MG63 (cell line): ENCODE measurements at regions not wholly inside any gene's neighbourhood (a gene's known extent, or its start where the extent isn't known, plus 50 kb on each side); places are given as distances from the start of the nearest gene placed in this dataset.
A peak's percentile ranks its signal among the peaks of the same experiment; 100 is the strongest.
"Not testable (repeated sequence)": the region's sequence is repeated elsewhere in the genome, so short reads cannot be mapped to it uniquely, and the experiment has no call there.

Source experiments
- DNase-seq: peaks from one replicate; pipeline ENCODE4 v3.0.0-alpha.2; 2020
- H3K27me3 ChIP-seq: fragments of 250-450 bp; sonication (Bioruptor Pico); 2 replicates; pipeline ENCODE4 v1.5.1; 2020; ENCODE audit warnings: mild to moderate bottlenecking, moderate library complexity
- H3K36me3 ChIP-seq: fragments of 250-450 bp; sonication (Bioruptor Pico); 2 replicates; pipeline ENCODE4 v1.5.1; 2020; ENCODE audit warnings: mild to moderate bottlenecking, moderate library complexity
- H3K4me3 ChIP-seq: fragments of 250-450 bp; sonication (Bioruptor Pico); 2 replicates; pipeline ENCODE4 v1.5.1; 2020; ENCODE audit warnings: mild to moderate bottlenecking, moderate library complexity
- H3K9me3 ChIP-seq: fragments of 250-450 bp; sonication (Bioruptor Pico); 2 replicates; pipeline ENCODE4 v1.5.1; 2020; ENCODE audit warnings: mild to moderate bottlenecking, moderate library complexity

DNA sequence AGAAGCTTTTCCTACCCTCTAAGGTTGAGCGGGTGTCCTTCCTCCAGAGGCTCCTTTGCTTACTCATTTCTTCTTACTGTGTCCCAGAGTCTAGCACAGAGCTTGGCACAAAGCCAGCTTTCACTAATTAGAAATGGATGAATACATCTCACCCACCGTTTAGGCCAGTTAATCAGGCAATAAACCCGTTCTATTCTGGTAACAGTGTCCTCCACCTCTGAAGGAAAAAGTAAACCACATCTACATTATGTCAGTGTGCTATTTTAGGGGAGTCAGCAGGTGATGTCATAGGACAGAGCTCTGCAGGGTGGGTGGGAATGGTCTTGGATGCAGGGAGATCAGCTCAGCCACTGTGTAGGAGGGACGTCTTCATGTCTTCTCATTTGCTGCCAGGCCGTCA is 109.2 kb downstream of the OSTF1 start:
- Histone ChIP-seq H3K27me3 (no peaks in the 10 kb centered on the region), H3K9me3 (no peaks in the 10 kb centered on the region), H3K4me3 (no peak overlapping the region), H3K36me3 (no peaks in the 10 kb centered on the region)
- DNase-seq: no peak

- H3K27me3 ChIP-seq: no peaks in the 10 kb centered on the region
- no peaks in the 10 kb centered on the region for H3K9me3 ChIP-seq
- no peaks in the 10 kb centered on the region for H3K36me3 ChIP-seq
- no peak overlapping the region for H3K4me3 ChIP-seq
- no peak for DNase-seq
Measured at GRCh38 chr9:75198436-75198835, 110.1 kb downstream of the OSTF1 start.

GRCh38 chr9:75200892-75201470 is 112.7 kb downstream of the OSTF1 start:
- no peak for DNase-seq
- Histone ChIP-seq H3K27me3 (no peaks in the 10 kb centered on the region), H3K36me3 (no peaks in the 10 kb centered on the region), H3K4me3 (no peak overlapping the region), H3K9me3 (no peaks in the 10 kb centered on the region)

- DNase-seq: no peak
- Histone ChIP-seq H3K9me3 (no peaks in the 10 kb centered on the region), H3K27me3 (no peaks in the 10 kb centered on the region), H3K36me3 (no peaks in the 10 kb centered on the region), H3K4me3 (no peak overlapping the region)
Measured at GRCh38 chr9:75201480-75202209, 113.3 kb downstream of the OSTF1 start.

GRCh38 chr9:75207997-75208396 is 119.7 kb downstream of the OSTF1 start:
- DNase-seq, H3K9me3 ChIP-seq, H3K36me3 ChIP-seq, H3K27me3 ChIP-seq, H3K4me3 ChIP-seq: not testable (repeated sequence)

DNA sequence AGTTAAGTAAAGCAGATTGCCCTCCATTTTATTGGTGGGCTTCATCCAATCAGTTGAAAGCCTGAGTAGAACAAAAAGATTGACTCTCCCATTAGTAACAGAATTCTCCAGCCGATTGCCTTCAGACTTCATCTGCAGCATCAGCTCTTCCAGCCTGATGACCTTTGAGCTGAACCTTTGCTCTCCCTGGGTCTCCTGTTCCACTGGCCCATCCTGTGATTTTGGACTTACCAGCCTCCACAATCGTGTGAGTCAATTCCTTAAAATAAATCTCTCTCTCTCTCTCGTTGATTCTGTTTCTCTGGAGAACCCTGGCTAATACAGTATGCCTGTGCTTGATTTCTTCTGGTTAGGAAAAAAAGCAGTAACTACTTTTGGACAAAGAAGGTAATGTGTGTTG is 121.9 kb downstream of the OSTF1 start:
- Histone ChIP-seq H3K27me3 (no peaks in the 10 kb centered on the region), H3K36me3 (no peaks in the 10 kb centered on the region), H3K4me3 (no peak overlapping the region), H3K9me3 (no peaks in the 10 kb centered on the region)
- DNase-seq: no peak

GRCh38 chr9:75213765-75214164 is 125.5 kb downstream of the OSTF1 start:
- Histone ChIP-seq H3K9me3 (no peaks in the 10 kb centered on the region), H3K4me3 (no peak overlapping the region), H3K36me3 (no peaks in the 10 kb centered on the region), H3K27me3 (no peaks in the 10 kb centered on the region)
- no peak for DNase-seq

DNA sequence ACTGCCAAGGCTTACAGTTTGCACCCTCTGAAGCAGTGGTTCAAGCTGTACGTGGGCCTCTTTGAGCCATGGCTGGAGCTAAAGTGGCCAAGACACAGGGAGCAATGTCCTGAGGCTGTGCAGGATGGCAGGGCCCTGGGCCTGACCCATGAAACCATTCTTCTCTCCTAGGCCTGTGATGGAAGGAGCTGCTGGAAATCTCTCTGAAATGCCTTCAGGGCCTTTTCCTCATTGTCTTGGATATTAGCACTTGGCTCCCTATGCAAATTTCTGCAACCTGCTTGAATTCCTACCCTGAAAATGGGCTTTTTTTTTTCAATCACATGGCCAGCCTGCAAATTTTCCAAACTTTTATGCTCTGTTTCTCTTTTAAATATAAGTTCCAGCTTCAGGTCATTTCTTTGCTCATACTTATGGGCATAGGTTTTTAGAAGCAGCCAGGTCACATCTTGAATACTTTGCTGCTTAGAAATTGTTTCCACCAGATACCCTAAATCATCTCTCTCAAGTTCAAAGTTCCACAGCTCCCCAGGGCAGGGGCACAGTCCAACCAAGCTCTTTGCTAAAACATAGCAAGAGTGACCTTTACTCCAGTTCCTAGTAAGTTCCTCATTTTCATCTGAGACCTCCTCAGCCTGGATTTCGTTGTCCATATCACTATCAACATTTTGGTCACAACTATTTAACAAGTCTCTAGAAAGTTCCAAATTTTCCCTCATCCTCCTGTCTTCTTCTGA is 138.3 kb downstream of the OSTF1 start:
- Histone ChIP-seq H3K9me3 (no peaks in the 10 kb centered on the region), H3K4me3 (no peak overlapping the region), H3K36me3 (no peaks in the 10 kb centered on the region), H3K27me3 (no peaks in the 10 kb centered on the region)
- DNase-seq: no peak

- Histone ChIP-seq H3K9me3 (no peaks in the 10 kb centered on the region), H3K27me3 (no peaks in the 10 kb centered on the region), H3K4me3 (no peak overlapping the region), H3K36me3 (no peaks in the 10 kb centered on the region)
- DNase-seq: no peak
Measured at GRCh38 chr9:75228893-75229292, 140.6 kb downstream of the OSTF1 start.

DNA sequence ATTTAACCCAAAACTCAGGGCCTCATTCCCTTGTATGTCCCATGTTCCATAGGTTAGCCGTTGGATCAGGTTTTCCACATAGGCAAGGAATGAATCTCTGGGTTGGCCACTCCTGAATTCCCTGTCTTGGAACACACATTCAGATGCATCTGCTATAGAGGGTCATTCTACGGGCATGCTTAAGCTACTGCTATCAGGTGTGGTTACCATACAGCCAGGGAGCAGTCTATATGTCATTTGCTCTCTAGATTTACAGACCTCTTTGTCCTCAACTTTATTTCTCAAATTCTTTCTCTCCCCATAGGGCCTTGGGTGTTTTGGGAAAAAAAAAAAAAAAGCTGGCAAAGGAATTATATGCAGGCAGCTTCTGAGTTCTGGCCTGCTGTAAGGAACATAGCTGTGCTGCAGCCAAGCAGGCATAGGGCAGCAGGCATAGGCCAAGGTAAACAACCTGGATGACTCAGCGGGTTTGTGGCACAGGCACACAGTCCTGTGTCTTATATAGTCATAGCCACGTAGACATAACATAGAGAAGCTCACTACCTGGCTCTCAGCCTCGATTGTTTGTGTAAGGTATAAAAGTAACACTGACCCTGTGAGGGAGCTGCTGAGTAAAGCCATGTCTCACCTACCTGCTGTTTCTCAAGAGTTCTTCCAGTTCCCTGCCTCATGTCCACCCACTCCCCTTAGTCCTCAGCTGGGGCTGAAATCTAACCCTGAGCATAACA is 141.5 kb downstream of the OSTF1 start:
- H3K27me3 ChIP-seq: no peaks in the 10 kb centered on the region
- H3K4me3 ChIP-seq: no peak overlapping the region
- peak; percentile 61 for DNase-seq
- H3K9me3 ChIP-seq: no peaks in the 10 kb centered on the region
- no peaks in the 10 kb centered on the region for H3K36me3 ChIP-seq

GRCh38 chr9:75230469-75230868 is 142.2 kb downstream of the OSTF1 start:
- Histone ChIP-seq H3K4me3 (no peak overlapping the region), H3K36me3 (no peaks in the 10 kb centered on the region), H3K27me3 (no peaks in the 10 kb centered on the region), H3K9me3 (no peaks in the 10 kb centered on the region)
- DNase-seq: no peak

DNA sequence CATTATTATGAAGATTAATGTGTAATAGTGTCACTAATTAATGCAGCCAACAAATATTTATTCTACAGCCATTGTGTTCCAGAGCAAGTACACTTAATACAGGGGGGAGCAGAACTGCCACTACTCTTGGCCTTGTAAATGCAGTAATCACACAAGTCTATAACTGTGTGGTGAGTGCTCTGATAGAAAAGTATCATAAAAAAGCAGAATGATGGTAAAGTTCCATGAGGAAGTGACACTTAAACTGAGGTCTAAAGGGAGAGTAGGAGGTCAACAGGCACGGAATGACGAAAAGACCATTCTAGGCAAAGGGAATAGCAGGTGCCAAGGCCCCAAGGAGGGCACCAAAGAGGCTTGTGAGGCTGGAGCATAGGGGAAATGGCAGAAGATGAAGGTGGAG is 142.9 kb downstream of the OSTF1 start:
- no peaks in the 10 kb centered on the region for H3K27me3 ChIP-seq
- H3K9me3 ChIP-seq: no peaks in the 10 kb centered on the region
- H3K36me3 ChIP-seq: no peaks in the 10 kb centered on the region
- no peak for DNase-seq
- no peak overlapping the region for H3K4me3 ChIP-seq

DNA sequence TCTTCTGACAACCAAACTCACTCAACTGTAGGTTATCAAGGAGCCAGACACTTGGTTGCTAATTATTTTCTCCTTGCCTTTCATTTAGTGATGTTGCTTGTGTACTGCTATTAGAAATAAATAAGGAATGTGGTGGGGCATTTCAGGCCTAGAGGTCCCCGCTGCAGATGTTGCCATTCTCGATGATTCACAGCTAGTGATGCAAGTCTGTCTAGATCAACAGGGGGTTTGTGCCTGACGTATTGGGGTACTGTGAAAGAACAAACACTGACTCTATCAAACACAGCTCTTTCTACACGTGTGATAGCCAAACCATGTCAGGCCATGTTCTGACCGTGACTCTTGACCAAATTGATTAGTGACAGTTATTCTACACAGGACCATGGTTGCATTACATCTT is 144.7 kb downstream of the OSTF1 start:
- Histone ChIP-seq H3K27me3 (no peaks in the 10 kb centered on the region), H3K9me3 (no peaks in the 10 kb centered on the region), H3K4me3 (no peak overlapping the region), H3K36me3 (no peaks in the 10 kb centered on the region)
- no peak for DNase-seq

GRCh38 chr9:75235632-75236031 is 147.3 kb downstream of the OSTF1 start:
- Histone ChIP-seq H3K27me3 (no peaks in the 10 kb centered on the region), H3K36me3 (no peaks in the 10 kb centered on the region), H3K4me3 (no peak overlapping the region), H3K9me3 (no peaks in the 10 kb centered on the region)
- no peak for DNase-seq

GRCh38 chr9:75238311-75238976 is 150.1 kb downstream of the OSTF1 start:
- Histone ChIP-seq H3K9me3 (no peaks in the 10 kb centered on the region), H3K36me3 (no peaks in the 10 kb centered on the region), H3K4me3 (no peak overlapping the region), H3K27me3 (no peaks in the 10 kb centered on the region)
- DNase-seq: peak; percentile 9

GRCh38 chr9:75239176-75239575 is 150.9 kb downstream of the OSTF1 start:
- Histone ChIP-seq H3K36me3 (no peaks in the 10 kb centered on the region), H3K27me3 (no peaks in the 10 kb centered on the region), H3K4me3 (no peak overlapping the region), H3K9me3 (no peaks in the 10 kb centered on the region)
- no peak for DNase-seq

DNA sequence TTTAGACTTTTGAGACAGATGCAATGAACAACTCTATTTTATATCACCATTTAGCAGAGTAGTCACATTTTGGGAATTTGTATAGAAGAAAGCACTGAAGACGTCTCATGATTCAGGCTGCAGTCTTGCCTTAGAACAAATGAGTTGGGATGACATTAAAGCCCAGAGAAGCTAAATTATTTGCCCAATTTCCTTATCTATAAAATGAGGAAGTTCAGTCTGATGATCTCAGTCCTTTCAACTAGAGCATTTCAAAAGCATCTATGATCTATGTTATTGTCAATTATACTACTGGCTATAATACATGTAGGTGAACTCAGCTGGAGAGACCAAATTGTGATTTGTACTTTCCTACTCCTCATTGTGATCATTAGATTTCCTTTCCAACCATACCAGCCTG is 154.1 kb downstream of the OSTF1 start:
- H3K36me3 ChIP-seq: no peaks in the 10 kb centered on the region
- no peak for DNase-seq
- no peak overlapping the region for H3K4me3 ChIP-seq
- H3K9me3 ChIP-seq: no peaks in the 10 kb centered on the region
- H3K27me3 ChIP-seq: no peaks in the 10 kb centered on the region
